ENCODE measurements at regions not wholly inside any gene's neighbourhood (a gene's known extent, or its start where the extent isn't known, plus 50 kb on each side); places are given as distances from the start of the nearest gene placed in this dataset.

DNA sequence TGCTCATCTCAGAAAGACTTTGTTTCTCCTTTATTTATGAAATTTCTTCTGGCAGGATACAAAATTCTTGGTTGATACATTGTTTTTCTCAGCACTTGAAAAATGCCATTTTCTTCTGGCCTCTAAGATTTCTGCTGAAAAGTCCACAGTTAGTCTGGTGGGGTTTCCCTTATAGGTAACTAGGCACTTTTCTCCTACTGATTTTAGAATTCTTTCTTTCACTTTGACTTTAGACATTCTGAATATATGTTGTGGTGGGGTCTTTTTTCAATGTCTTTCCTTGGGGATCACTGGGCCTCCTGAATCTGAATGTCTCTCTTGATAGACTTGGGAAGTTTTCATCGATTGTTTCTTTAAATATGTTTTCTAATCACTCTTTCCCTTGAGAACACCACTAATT lies 79.6 kb downstream of the CETN3 start:
- TF ChIP-seq POLR2AphosphoS5 (IDR thresholded peaks at IDR 0.05) (no peak), POLR2A (IDR thresholded peaks at IDR 0.05) (no peak), EP300 (IDR thresholded peaks at IDR 0.05) (no peak)
- TF ChIP-seq, protein P1, sequence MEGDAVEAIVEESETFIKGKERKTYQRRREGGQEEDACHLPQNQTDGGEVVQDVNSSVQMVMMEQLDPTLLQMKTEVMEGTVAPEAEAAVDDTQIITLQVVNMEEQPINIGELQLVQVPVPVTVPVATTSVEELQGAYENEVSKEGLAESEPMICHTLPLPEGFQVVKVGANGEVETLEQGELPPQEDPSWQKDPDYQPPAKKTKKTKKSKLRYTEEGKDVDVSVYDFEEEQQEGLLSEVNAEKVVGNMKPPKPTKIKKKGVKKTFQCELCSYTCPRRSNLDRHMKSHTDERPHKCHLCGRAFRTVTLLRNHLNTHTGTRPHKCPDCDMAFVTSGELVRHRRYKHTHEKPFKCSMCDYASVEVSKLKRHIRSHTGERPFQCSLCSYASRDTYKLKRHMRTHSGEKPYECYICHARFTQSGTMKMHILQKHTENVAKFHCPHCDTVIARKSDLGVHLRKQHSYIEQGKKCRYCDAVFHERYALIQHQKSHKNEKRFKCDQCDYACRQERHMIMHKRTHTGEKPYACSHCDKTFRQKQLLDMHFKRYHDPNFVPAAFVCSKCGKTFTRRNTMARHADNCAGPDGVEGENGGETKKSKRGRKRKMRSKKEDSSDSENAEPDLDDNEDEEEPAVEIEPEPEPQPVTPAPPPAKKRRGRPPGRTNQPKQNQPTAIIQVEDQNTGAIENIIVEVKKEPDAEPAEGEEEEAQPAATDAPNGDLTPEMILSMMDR (IDR thresholded peaks at IDR 0.05): no peak
